T-helper 22 cell (primary cell): ENCODE measurements at regions not wholly inside any gene's neighbourhood (a gene's known extent, or its start where the extent isn't known, plus 50 kb on each side); places are given as distances from the start of the nearest gene placed in this dataset.

ENCODE experiments used
- DNase-seq: peaks from one replicate; pipeline ENCODE4 v3.0.0-alpha.2; 2020; ENCODE audit warnings: low read depth

GRCh38 chr16:26189536-26189935, 497.8 kb downstream of the HS3ST4 start:
- no peak for DNase-seq

- no peak for DNase-seq
These were observed 502.8 kb downstream of the HS3ST4 start for GRCh38 chr16:26194526-26194925.

GRCh38 chr16:26195225-26195624, 503.5 kb downstream of the HS3ST4 start:
- DNase-seq: no peak

GRCh38 chr16:26196310-26196709, 504.6 kb downstream of the HS3ST4 start:
- DNase-seq: no peak

- DNase-seq: no peak
These were observed 505.0 kb downstream of the HS3ST4 start for GRCh38 chr16:26196802-26197201.

GRCh38 chr16:26197707-26198106, 505.9 kb downstream of the HS3ST4 start:
- DNase-seq: no peak

- DNase-seq: no peak
These were observed 506.5 kb downstream of the HS3ST4 start for GRCh38 chr16:26198221-26198620.

GRCh38 chr16:26204138-26204537, 512.4 kb downstream of the HS3ST4 start:
- DNase-seq: no peak

GRCh38 chr16:26211542-26211941, 519.8 kb downstream of the HS3ST4 start:
- no peak for DNase-seq

GRCh38 chr16:26212599-26212998, 520.8 kb downstream of the HS3ST4 start:
- DNase-seq: no peak

GRCh38 chr16:26214581-26215174, 522.9 kb downstream of the HS3ST4 start:
- DNase-seq: no peak

- DNase-seq: no peak
These were observed 529.1 kb downstream of the HS3ST4 start for GRCh38 chr16:26220894-26221293.

GRCh38 chr16:26231647-26232046, 539.9 kb downstream of the HS3ST4 start:
- no peak for DNase-seq

GRCh38 chr16:26240807-26241206, 549.0 kb downstream of the HS3ST4 start:
- DNase-seq: no peak

- DNase-seq: no peak
These were observed 555.3 kb downstream of the HS3ST4 start for GRCh38 chr16:26247063-26247462.

GRCh38 chr16:26252598-26252997, 560.8 kb downstream of the HS3ST4 start:
- DNase-seq: no peak

GRCh38 chr16:26261621-26262020, 569.9 kb downstream of the HS3ST4 start:
- no peak for DNase-seq

- no peak for DNase-seq
These were observed 571.6 kb downstream of the HS3ST4 start for GRCh38 chr16:26263406-26263805.

- no peak for DNase-seq
These were observed 575.9 kb downstream of the HS3ST4 start for GRCh38 chr16:26267641-26268040.

GRCh38 chr16:26269673-26270072, 577.9 kb downstream of the HS3ST4 start:
- DNase-seq: no peak

GRCh38 chr16:26273607-26274006, 581.8 kb downstream of the HS3ST4 start:
- DNase-seq: no peak

GRCh38 chr16:26275021-26275590, 583.3 kb downstream of the HS3ST4 start:
- DNase-seq: no peak

GRCh38 chr16:26276289-26276688, 584.5 kb downstream of the HS3ST4 start:
- no peak for DNase-seq

GRCh38 chr16:26281381-26282110, 589.8 kb downstream of the HS3ST4 start:
- DNase-seq: no peak
